SJCRH30 (cell line): ENCODE measurements at regions not wholly inside any gene's neighbourhood (a gene's known extent, or its start where the extent isn't known, plus 50 kb on each side); places are given as distances from the start of the nearest gene placed in this dataset.

Experiments
- DNase-seq, 2 experiments: peaks; one replicate each; pipeline ENCODE4 v3.0.0-alpha.2; 2015 to 2020
- H3K27ac ChIP-seq: fragments of 250-450 bp; sonication (Bioruptor Pico); 2 replicates; pipeline ENCODE4 v1.5.1; 2020; ENCODE audit warnings: mild to moderate bottlenecking, moderate library complexity
- H3K27me3 ChIP-seq: fragments of 250-450 bp; sonication (Bioruptor Pico); 2 replicates; pipeline ENCODE4 v1.5.1; 2020; ENCODE audit warnings: mild to moderate bottlenecking, moderate library complexity
- H3K36me3 ChIP-seq: fragments of 250-450 bp; sonication (Bioruptor Pico); 2 replicates; pipeline ENCODE4 v1.5.1; 2020; ENCODE audit warnings: mild to moderate bottlenecking, moderate library complexity
- H3K4me1 ChIP-seq: fragments of 250-450 bp; sonication (Bioruptor Pico); 2 replicates; pipeline ENCODE4 v1.5.1; 2020; ENCODE audit warnings: mild to moderate bottlenecking, moderate library complexity
- H3K4me3 ChIP-seq: fragments of 250-450 bp; sonication (Bioruptor Pico); 2 replicates; pipeline ENCODE4 v1.5.1; 2020; ENCODE audit warnings: mild to moderate bottlenecking, moderate library complexity
- H3K9me3 ChIP-seq: fragments of 250-450 bp; sonication (Bioruptor Pico); replicated peaks from 2 replicates; pipeline ENCODE4 v1.5.1; 2020; ENCODE audit warnings: mild to moderate bottlenecking, moderate library complexity

DNA sequence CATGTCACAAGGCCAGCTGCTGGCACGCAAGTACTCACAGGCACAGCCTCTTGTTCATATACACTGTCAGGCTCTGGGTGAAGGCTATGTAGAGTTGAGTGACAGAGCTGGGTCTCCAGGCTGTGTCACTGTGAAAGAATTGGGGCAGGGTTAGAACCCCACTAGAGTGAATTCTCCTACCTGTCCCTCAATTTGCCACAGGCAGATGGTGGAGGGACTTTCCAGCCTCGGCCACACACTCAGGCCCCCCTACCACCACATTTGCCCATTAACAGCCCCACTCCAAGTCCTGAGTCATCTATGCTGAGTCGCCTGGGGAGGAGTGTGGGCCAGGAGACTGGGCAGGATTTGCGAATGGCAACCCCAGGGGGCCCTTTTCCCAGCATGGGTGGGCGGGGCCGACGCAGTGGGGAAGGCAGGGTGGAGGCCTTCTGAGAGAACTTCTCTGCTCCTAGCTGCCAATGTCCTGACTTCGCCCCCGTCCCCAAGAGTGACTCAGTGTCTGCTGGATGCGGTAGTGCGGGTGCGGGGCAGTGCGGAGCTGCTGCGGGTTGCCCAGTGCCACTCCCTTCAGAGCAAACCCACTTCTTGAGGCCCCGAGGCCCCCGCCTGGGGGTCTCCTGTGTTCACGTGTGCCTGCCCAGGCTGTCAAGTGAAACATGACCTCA, 50.3 kb upstream of the PSD2 start:
- H3K27me3 ChIP-seq: no peaks in the 10 kb centered on the region
- DNase-seq: peak; percentile 85 to 86
- H3K4me1 ChIP-seq: peaks cover 41% of the 10 kb centered on the region
- H3K9me3 ChIP-seq: no peaks in the 10 kb centered on the region
- H3K27ac ChIP-seq: peak overlapping the region; percentile 51
- H3K4me3 ChIP-seq: peak overlapping the region; percentile 56
- H3K36me3 ChIP-seq: no peaks in the 10 kb centered on the region

DNA sequence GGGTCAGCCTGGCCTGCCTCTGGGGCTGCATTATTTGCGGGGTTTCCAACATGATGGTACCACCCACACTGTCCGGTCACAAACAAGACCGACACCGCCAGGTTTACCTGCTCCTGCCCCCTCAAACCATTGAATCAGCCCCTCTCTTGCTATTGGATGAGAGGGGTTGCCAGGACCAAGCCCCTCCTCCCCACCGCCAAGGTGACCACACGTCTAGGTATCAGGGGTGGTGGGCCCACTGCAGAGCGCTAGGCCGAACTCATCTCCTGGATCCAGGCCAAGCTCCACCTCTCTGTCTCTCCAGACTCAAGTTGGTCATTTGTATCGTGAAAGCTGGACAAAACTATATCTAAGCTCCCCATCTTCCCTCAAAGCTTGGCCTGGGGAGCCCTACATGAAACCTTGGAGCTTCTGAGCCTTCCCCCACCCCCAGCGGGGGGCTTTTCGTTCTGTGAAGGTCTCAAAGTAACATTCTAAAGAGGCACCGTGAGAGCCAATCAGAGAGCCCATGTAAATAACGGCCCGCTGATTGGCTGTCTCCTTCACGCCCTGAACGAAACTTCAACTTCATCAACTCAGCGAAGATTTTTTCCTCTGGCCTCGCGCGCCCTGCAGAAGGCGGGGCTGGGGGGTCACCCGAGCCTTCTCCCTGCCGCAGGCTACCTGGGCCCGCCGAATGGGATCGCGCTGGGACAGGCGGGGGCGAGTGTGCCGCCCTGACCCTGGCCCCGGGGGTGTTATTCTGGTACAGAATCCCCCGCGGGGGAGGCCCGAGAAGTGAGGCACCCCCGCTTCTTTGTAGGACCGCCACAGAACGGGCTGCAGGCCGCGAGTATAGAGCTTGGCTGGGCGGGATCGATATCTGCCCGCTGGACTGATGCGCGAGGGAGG, 49.6 kb upstream of the PSD2 start:
- Histone ChIP-seq H3K9me3 (no peaks in the 10 kb centered on the region), H3K27me3 (no peaks in the 10 kb centered on the region), H3K4me3 (peak overlapping the region; percentile 56), H3K4me1 (peaks cover 33% of the 10 kb centered on the region), H3K27ac (peak overlapping the region; percentile 51), H3K36me3 (no peaks in the 10 kb centered on the region)
- peak; percentile 91 to 97 for DNase-seq
